Naive thymus-derived CD8-positive, alpha-beta T cell (primary cell): ENCODE measurements at regions not wholly inside any gene's neighbourhood (a gene's known extent, or its start where the extent isn't known, plus 50 kb on each side); places are given as distances from the start of the nearest gene placed in this dataset.
A peak's percentile ranks its signal among the peaks of the same experiment; 100 is the strongest.
"Not testable (repeated sequence)": the region's sequence is repeated elsewhere in the genome, so short reads cannot be mapped to it uniquely, and the experiment has no call there.

Experiments used
- ATAC-seq, 2 donors: fragments of 150-1000 bp; cut with Tn5 transposase in 1 of 2; sonication (Bioruptor Pico), chemical (Tn5 transposase) in 1 of 2; 1 replicate in 1 of 2; 2 replicates in 1 of 2; pipeline ENCODE4 v1.10.0; 2021; ENCODE audit warnings: mild to moderate bottlenecking in 2 of 2, moderate library complexity in 2 of 2
- POLR2A ChIA-PET: fragments of 350-600 bp; sonication (Branson Sonifier 250); formaldehyde crosslinking; loops from one replicate; lab custom pipeline; 2021; ENCODE audit warnings: antibody characterized with exemption; lab: Charles Lee
- DNase-seq, 10 donors: peaks; one replicate each; pipeline versions ENCODE4 v3.0.0 to v3.0.0-alpha.2; 2020 to 2022
- H3K27ac Mint-ChIP-seq, 10 donors: one replicate each; pipeline ENCODE4 v1.8.0; 2020 to 2022; ENCODE audit warnings: mild to moderate bottlenecking in 10 of 10, mixed read lengths in 10 of 10, moderate library complexity in 4 of 10, inconsistent platforms in 1 of 10
- H3K27me3 Mint-ChIP-seq, 5 donors: one replicate each; pipeline ENCODE4 v1.8.0; 2021 to 2022; ENCODE audit warnings: mixed read lengths in 5 of 5
- H3K36me3 Mint-ChIP-seq, 3 donors: one replicate each; pipeline ENCODE4 v1.8.0; 2020 to 2022; ENCODE audit warnings: mixed read lengths in 3 of 3, mild to moderate bottlenecking in 2 of 3, inconsistent platforms in 1 of 3
- H3K4me1 Mint-ChIP-seq, 4 donors: one replicate each; pipeline ENCODE4 v1.8.0; 2021 to 2022; ENCODE audit warnings: mixed read lengths in 4 of 4
- H3K4me3 Mint-ChIP-seq, 10 donors: one replicate each; pipeline ENCODE4 v1.8.0; 2020 to 2022; ENCODE audit warnings: mild to moderate bottlenecking in 10 of 10, mixed read lengths in 10 of 10, moderate library complexity in 6 of 10, inconsistent platforms in 1 of 10
- H3K9me3 Mint-ChIP-seq, 9 donors: one replicate each; pipeline ENCODE4 v1.8.0; 2020 to 2022; ENCODE audit warnings: mixed read lengths in 9 of 9, mild to moderate bottlenecking in 3 of 9, inconsistent platforms in 1 of 9, moderate library complexity in 1 of 9

DNA sequence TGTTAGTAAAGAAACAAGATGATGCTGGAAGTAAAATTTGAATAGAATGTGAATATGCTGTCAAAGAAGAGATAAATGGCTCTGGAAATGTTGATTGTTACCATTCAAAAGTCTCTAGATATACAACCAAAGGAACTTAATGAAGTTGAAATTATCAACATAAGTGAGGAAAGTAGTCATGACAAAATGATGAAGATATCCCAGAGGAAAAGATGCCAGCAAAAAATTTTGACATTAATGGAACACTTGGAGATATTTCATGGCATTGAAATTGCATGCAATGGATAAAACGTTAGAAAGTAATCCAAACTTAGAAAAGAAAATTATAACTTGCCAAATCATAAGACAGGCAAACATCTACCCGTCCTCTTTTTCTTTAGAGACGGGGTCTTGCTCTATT is 154.5 kb upstream of the OLFM3 start:
- ATAC-seq (no peak), DNase-seq (no peak)
- Mint-ChIP-seq H3K4me1 (no peaks in the 10 kb centered on the region), H3K9me3 (peaks cover 0 to 3% (median 0%) of the 10 kb centered on the region in 9 donors), H3K27ac (no peak overlapping the region), H3K36me3 (no peaks in the 10 kb centered on the region), H3K4me3 (no peak overlapping the region), H3K27me3 (no peaks in the 10 kb centered on the region)
- POLR2A ChIA-PET, result no interaction called here

DNA sequence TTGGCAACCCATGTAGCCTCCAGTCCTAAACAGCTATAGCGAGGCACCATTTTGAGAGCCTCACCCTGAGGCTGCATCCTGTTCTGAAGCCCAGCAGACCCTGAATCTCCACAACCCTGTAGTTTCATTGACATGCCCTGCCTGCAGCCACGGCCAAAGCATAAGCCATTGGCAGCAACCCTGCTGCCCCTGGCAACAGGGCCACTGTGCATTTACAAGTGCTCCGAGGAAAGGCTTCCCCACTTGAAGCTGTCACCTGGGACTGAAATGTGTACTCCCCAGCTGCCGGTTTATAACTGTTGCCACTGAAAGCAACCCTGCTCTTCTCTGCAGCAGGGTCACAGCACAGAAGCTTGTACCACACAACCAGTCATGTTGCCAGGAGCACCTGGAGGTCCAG is 124.2 kb upstream of the OLFM3 start:
- POLR2A ChIA-PET, result no interaction called here
- Mint-ChIP-seq H3K9me3 (peaks cover 0 to 13% (median under 1%) of the 10 kb centered on the region in 9 donors), H3K27me3 (no peaks in the 10 kb centered on the region), H3K36me3 (no peaks in the 10 kb centered on the region), H3K4me3 (no peak overlapping the region), H3K4me1 (no peaks in the 10 kb centered on the region), H3K27ac (peak overlapping the region in 1 of 10 donors; percentile 9)
- DNase-seq (no peak), ATAC-seq (no peak)

DNA sequence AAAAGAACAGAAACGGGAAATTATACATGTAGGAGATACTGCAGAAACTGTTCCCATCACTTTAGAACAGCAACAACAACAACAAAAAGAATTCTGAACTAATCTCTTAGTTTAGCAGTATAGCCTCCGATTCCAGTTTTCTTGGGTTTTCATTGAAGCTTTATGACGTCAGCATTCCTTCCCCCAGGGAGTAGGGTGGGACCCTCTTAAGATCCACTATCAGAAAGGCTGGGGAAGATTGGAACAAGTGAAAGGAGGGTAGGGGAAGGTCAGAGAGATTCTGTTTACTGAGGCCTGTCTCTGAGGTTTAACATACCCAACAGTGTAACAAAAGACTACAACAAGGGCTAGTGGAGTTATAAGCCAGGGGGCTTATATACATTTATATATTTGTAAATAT is 121.4 kb upstream of the OLFM3 start:
- ATAC-seq (no peak), DNase-seq (no peak)
- H3K4me3 Mint-ChIP-seq, result no peak overlapping the region
- no peaks in the 10 kb centered on the region for H3K4me1 Mint-ChIP-seq
- no peak overlapping the region for H3K27ac Mint-ChIP-seq
- no peaks in the 10 kb centered on the region for H3K36me3 Mint-ChIP-seq
- POLR2A ChIA-PET, result no interaction called here
- no peaks in the 10 kb centered on the region for H3K27me3 Mint-ChIP-seq
- peaks cover 0 to 13% (median 1%) of the 10 kb centered on the region in 9 donors for H3K9me3 Mint-ChIP-seq

DNA sequence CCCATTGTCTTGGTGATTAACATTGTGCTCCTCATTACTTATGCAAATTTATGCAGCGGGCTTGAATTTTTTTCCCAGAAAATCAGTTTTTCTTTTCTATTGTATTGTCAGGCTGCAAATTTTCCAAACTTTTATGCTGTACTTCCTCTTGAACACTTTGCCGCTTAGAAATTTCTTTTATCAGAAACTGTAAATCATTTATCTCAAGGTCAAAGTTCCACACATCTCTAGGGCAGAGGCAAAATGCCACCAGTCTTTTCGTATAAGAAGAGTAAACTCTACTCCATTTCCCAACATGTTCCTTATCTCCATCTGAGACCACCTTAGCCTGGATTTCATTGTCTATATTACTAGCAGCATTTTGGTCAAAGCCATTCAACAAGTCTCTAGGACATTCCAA is 113.9 kb upstream of the OLFM3 start:
- no peak for ATAC-seq
- no peak overlapping the region for H3K4me3 Mint-ChIP-seq
- no peaks in the 10 kb centered on the region for H3K36me3 Mint-ChIP-seq
- H3K9me3 Mint-ChIP-seq, result peaks cover 0 to 28% (median 9%) of the 10 kb centered on the region in 9 donors
- H3K27ac Mint-ChIP-seq, result no peak overlapping the region
- H3K27me3 Mint-ChIP-seq, result no peaks in the 10 kb centered on the region
- POLR2A ChIA-PET, result no interaction called here
- H3K4me1 Mint-ChIP-seq, result no peaks in the 10 kb centered on the region
- no peak for DNase-seq

DNA sequence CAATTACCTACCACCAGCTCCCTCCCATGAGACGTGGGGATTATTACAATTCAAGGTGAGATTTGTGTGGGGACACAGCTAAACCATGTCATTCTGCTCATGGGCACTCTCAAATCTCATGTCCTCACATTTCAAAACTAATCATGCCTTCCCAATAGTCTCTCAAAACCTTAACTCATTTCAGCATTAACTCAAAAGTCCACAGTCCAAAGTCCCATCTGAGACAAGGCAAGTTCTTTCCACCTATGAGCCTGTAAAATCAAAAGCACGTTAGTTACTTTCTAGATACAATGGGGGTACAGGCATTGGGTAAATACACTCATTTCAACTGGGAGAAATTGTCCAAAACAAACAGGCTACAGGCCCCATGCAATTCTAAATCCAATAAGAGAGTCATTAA is 112.8 kb upstream of the OLFM3 start:
- H3K4me1 Mint-ChIP-seq, H3K36me3 Mint-ChIP-seq, DNase-seq, H3K4me3 Mint-ChIP-seq, H3K27ac Mint-ChIP-seq, ATAC-seq, H3K27me3 Mint-ChIP-seq, POLR2A ChIA-PET: not testable (repeated sequence)
- peaks cover 0 to 28% (median 9%) of the 10 kb centered on the region in 9 donors for H3K9me3 Mint-ChIP-seq

DNA sequence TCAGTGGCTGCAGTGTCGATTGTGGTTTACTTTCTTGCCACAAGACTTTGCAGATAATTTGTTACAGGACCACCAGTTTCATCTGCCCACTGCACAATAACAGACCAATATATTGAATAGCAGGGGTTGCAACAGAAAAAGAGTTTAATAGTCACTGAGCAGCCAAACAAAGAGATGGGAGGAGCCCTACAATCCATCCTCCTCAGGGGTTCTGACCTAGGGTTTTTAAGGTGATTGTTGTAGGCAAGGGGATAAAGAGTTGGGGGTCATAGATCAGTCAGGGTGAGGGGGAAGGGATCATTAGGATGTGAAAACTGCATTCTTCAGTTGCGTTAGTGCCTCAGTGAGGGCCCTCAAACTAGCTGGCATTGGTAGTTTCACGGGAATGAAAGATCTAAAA is 110.7 kb upstream of the OLFM3 start:
- no peak for DNase-seq
- no peak overlapping the region for H3K27ac Mint-ChIP-seq
- no peak for ATAC-seq
- H3K9me3 Mint-ChIP-seq, result peaks cover 0 to 28% (median 8%) of the 10 kb centered on the region in 9 donors
- POLR2A ChIA-PET, result no interaction called here
- H3K4me1 Mint-ChIP-seq, result no peaks in the 10 kb centered on the region
- no peaks in the 10 kb centered on the region for H3K36me3 Mint-ChIP-seq
- H3K4me3 Mint-ChIP-seq, result no peak overlapping the region
- H3K27me3 Mint-ChIP-seq, result no peaks in the 10 kb centered on the region

DNA sequence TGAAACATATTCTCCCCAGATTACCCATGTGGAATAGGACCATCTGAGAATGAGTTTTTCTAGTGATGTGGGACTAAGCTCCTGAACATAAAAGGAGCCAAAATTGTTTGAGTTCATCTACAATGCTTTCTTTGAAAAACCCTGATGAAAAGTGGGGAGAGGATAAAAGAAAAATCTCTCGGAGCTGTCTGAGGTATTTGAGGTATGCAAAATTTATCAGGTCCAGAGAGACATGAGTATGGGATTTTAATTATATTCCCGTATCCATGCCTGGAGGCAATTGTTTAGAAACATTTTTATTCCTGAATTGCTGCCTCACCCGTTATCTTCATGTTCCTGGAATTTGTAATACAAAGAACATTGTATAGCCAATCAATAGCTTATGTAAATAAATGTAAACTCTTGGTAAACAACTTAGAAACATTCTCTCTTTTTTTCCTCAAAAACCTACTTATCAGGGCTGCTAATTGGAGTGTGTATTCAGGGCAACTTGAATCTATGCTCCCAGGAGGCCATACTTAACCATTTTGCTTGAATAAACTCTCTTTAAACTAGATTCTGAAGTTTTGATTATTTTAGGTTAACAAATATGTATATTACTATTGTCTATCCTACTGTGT is 109.3 kb upstream of the OLFM3 start:
- no peak for ATAC-seq
- H3K4me3 Mint-ChIP-seq, result no peak overlapping the region
- no peaks in the 10 kb centered on the region for H3K27me3 Mint-ChIP-seq
- no peaks in the 10 kb centered on the region for H3K4me1 Mint-ChIP-seq
- POLR2A ChIA-PET, result no interaction called here
- H3K36me3 Mint-ChIP-seq, result no peaks in the 10 kb centered on the region
- H3K9me3 Mint-ChIP-seq, result peaks cover 0 to 28% (median 7%) of the 10 kb centered on the region in 9 donors
- no peak for DNase-seq
- H3K27ac Mint-ChIP-seq, result no peak overlapping the region

DNA sequence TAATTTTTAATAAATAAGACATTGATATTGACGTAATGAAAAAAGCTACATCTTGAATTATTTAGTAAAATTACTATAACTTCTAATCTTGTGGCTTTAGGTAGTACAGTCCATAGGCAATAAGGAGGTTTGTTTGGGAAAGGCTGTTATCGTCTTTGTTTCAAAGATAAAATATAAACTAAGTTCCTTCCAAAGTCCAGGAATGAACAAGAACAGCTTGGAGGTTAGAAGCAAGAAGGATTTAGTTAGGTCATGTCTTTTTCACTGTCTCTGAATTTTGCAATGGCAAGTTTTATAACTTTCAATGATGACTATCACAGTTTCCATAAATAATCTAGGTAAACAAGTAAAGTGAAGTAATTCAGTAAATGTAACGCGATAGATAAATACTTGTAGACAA is 106.9 kb upstream of the OLFM3 start:
- Mint-ChIP-seq H3K4me1 (no peaks in the 10 kb centered on the region), H3K36me3 (no peaks in the 10 kb centered on the region), H3K27me3 (no peaks in the 10 kb centered on the region), H3K4me3 (no peak overlapping the region), H3K27ac (no peak overlapping the region), H3K9me3 (peaks cover 0 to 15% (median 2%) of the 10 kb centered on the region in 9 donors)
- DNase-seq (no peak), ATAC-seq (no peak)
- POLR2A ChIA-PET, result no interaction called here

DNA sequence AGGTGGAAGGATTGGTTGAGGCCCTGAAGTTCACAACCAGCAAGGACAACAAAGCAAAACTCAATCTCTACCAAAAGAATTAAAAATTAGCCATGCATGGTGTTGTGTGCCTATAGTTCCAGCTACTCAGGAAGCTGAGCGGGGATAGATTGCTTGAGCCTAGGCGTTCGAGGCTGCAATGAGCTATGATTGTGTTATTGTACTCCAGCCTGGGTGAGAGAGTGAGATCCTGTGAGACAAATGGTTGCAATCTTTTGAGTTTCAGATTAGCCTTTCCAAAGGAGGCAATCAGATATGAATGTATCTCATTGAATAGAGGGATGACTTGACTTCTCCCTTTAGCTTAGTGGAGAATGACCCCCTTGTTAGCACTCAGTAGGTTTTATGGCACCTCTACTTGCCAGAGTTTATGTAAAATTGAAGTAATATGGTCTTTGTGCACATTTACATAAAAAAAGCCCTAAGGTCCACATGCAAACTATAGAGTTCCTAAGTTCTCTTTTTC is 105.6 kb upstream of the OLFM3 start:
- peaks cover 0 to 14% (median 0%) of the 10 kb centered on the region in 9 donors for H3K9me3 Mint-ChIP-seq
- no peaks in the 10 kb centered on the region for H3K4me1 Mint-ChIP-seq
- no peaks in the 10 kb centered on the region for H3K27me3 Mint-ChIP-seq
- H3K36me3 Mint-ChIP-seq, result no peaks in the 10 kb centered on the region
- H3K4me3 Mint-ChIP-seq, result no peak overlapping the region
- DNase-seq, result no peak
- no peak overlapping the region for H3K27ac Mint-ChIP-seq
- no peak for ATAC-seq
- POLR2A ChIA-PET, result no interaction called here

DNA sequence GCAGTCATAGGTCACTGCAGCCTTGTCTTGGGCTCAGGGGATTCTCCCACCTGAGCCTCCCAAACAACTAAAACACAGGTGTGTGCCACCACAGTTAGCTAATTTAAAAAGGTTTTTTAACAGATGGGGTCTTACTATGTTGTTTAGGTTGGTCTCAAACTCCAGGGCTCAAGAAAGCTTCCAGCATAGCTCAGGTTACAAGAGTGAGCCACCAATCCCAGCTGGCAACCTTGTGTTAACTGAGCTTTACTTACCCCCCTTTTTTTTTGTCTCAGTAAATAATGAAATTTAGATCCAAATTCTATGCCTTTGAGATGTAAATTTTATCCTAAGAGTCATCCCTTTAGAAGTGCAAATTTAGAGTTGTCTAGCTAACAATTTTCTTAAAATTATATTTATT is 103.9 kb upstream of the OLFM3 start:
- H3K27ac Mint-ChIP-seq, result no peak overlapping the region
- no peaks in the 10 kb centered on the region for H3K36me3 Mint-ChIP-seq
- ATAC-seq (no peak), DNase-seq (no peak)
- no peaks in the 10 kb centered on the region for H3K4me1 Mint-ChIP-seq
- POLR2A ChIA-PET, result no interaction called here
- no peaks in the 10 kb centered on the region for H3K27me3 Mint-ChIP-seq
- peaks cover 0 to 9% (median 0%) of the 10 kb centered on the region in 9 donors for H3K9me3 Mint-ChIP-seq
- no peak overlapping the region for H3K4me3 Mint-ChIP-seq

DNA sequence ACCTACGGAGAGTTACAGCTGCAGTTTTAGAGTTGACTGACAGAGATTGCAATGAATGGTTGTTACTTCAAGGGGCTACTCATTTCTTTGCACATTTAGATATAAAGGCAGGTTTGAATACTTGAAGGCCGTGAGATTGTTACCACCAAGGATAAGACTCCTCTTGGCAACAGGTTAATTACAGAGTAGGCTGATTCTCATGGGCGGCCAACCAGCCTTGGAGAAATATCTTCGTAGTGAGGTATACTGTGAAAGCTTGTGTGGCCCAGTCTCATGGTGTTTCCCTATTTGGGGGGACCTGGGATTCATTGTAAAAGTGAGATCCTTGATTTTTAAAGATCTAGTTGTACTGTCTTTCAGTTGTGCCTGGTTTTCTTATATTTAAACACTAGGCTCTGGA is 103.2 kb upstream of the OLFM3 start:
- no peaks in the 10 kb centered on the region for H3K36me3 Mint-ChIP-seq
- no peak overlapping the region for H3K27ac Mint-ChIP-seq
- H3K27me3 Mint-ChIP-seq, result no peaks in the 10 kb centered on the region
- POLR2A ChIA-PET, result no interaction called here
- no peak for DNase-seq
- no peak for ATAC-seq
- no peak overlapping the region for H3K4me3 Mint-ChIP-seq
- no peaks in the 10 kb centered on the region for H3K4me1 Mint-ChIP-seq
- peaks cover 0 to 9% (median 0%) of the 10 kb centered on the region in 9 donors for H3K9me3 Mint-ChIP-seq

DNA sequence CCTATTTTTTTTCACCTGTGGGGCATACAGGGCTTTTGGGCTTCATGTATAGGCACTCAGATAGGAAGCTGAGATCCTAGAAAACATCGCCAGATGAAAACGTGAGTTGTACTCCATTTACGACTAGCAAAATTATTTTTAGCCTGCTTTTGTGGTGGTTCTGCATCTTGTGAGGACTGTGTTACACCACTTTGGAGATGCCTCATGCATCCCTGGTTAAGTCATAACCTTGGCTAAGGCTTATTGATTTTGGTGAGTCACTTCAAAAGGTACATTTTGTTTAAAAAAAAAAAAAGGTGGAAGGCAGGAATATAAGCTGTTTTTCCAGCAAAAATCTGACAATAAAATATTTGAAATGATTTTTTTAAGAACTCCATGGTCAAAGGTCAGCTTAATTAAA is 101.8 kb upstream of the OLFM3 start:
- no peak overlapping the region for H3K4me3 Mint-ChIP-seq
- ATAC-seq (no peak), DNase-seq (no peak)
- H3K9me3 Mint-ChIP-seq, result peaks cover 0 to 6% (median 0%) of the 10 kb centered on the region in 9 donors
- no peaks in the 10 kb centered on the region for H3K4me1 Mint-ChIP-seq
- POLR2A ChIA-PET, result no interaction called here
- no peaks in the 10 kb centered on the region for H3K27me3 Mint-ChIP-seq
- H3K36me3 Mint-ChIP-seq, result no peaks in the 10 kb centered on the region
- H3K27ac Mint-ChIP-seq, result no peak overlapping the region

DNA sequence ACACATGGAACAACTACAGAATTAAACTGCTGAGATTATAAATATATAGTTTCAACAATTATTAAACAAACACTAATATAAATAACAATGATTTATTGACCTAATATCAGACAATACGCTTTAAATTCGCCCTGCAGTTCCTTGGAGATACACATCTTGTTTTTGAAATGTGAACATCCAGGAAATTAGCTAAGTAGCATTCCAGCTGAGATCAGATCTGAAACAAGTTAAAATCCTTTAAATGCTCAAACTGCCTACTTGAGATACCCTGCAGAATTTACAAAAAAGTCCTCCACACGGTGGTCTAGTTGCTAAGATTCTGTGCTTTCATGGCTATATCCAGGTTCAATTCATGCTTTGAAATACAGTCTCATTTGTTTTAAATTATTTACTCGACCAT is 101.4 kb upstream of the OLFM3 start:
- DNase-seq, result no peak
- Mint-ChIP-seq H3K27ac (no peak overlapping the region), H3K4me3 (no peak overlapping the region), H3K36me3 (no peaks in the 10 kb centered on the region), H3K9me3 (peaks cover 0 to 6% (median 0%) of the 10 kb centered on the region in 9 donors), H3K27me3 (no peaks in the 10 kb centered on the region), H3K4me1 (no peaks in the 10 kb centered on the region)
- POLR2A ChIA-PET, result no interaction called here
- no peak for ATAC-seq

DNA sequence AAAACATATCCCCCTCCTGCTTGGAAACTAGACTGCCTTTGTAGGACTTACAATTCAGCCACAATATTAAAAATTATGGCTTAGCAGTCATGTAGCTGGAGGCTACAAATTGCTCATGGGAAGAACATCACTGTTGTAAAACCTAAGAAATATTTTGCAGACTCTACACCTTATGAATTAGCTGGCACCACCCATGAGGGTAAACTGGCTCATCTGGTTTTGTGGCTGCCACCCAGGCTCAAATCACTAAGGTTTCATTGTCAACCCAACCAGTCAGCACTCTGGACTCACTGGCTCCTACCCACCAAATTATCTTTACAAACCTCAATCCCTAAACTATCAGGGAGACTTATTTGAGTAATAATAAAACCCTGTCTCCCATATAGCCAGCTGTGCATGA is 100.7 kb upstream of the OLFM3 start:
- Mint-ChIP-seq H3K9me3 (peaks cover 0 to 6% (median 0%) of the 10 kb centered on the region in 9 donors), H3K27me3 (no peaks in the 10 kb centered on the region), H3K36me3 (no peaks in the 10 kb centered on the region), H3K27ac (no peak overlapping the region), H3K4me1 (no peaks in the 10 kb centered on the region), H3K4me3 (no peak overlapping the region)
- DNase-seq (no peak), ATAC-seq (no peak)
- POLR2A ChIA-PET, result no interaction called here
